ENCODE measurements at regions not wholly inside any gene's neighbourhood (a gene's known extent, or its start where the extent isn't known, plus 50 kb on each side); places are given as distances from the start of the nearest gene placed in this dataset.

DNA sequence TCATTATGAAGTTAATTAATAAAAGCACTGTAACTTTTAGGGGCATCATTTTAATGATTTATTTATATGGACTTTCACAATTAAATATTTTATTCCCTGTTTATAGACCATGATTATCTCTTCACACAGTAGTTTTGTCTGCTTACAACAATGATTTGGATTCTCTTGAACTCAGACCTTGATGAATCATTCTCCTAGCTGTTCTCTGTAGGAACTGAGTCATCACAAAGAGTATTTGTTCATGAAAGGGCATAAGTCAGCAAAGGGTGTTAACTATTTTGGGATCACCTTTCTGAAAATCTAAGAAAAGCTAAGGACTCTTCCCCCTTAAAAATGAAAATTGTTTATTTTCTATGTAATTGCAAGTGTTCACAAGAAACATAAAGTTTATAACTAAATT is 461.1 kb upstream of the UBE2E3 start:
- TF ChIP-seq, protein P1, sequence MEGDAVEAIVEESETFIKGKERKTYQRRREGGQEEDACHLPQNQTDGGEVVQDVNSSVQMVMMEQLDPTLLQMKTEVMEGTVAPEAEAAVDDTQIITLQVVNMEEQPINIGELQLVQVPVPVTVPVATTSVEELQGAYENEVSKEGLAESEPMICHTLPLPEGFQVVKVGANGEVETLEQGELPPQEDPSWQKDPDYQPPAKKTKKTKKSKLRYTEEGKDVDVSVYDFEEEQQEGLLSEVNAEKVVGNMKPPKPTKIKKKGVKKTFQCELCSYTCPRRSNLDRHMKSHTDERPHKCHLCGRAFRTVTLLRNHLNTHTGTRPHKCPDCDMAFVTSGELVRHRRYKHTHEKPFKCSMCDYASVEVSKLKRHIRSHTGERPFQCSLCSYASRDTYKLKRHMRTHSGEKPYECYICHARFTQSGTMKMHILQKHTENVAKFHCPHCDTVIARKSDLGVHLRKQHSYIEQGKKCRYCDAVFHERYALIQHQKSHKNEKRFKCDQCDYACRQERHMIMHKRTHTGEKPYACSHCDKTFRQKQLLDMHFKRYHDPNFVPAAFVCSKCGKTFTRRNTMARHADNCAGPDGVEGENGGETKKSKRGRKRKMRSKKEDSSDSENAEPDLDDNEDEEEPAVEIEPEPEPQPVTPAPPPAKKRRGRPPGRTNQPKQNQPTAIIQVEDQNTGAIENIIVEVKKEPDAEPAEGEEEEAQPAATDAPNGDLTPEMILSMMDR (IDR thresholded peaks at IDR 0.05; ENCODE audit: insufficient read depth, low read depth, low read length): no peak
- TF ChIP-seq EZH2 (IDR thresholded peaks at IDR 0.05; ENCODE audit: insufficient read depth, low read length): no peak
- H2AFZ ChIP-seq (ENCODE audit: low read depth, low read length): no peak overlapping the region
- no peak overlapping the region for H3K9ac ChIP-seq (ENCODE audit: low read length)
- FAIRE-seq (peak; percentile 91), DNase-seq (ENCODE audit: low read depth) (peak; percentile 59)
- no peaks in the 10 kb centered on the region for H3K36me3 ChIP-seq (ENCODE audit: insufficient read depth, low read length)
- H4K20me1 ChIP-seq (ENCODE audit: insufficient read depth, low read length): no peaks in the 10 kb centered on the region
- no peak overlapping the region for H3K4me2 ChIP-seq (ENCODE audit: low read length)
- no peak overlapping the region for H3K4me3 ChIP-seq (ENCODE audit: insufficient read depth, low read depth, low read length)
- H3K27ac Mint-ChIP-seq (ENCODE audit: unreplicated experiment): no peak overlapping the region
- H3K27ac ChIP-seq (ENCODE audit: low read depth, low read length): no peak overlapping the region
- H3K4me3 Mint-ChIP-seq (ENCODE audit: unreplicated experiment): no peak overlapping the region
- no peaks in the 10 kb centered on the region for H3K36me3 Mint-ChIP-seq (ENCODE audit: low read depth, unreplicated experiment)
- peaks cover 1% of the 10 kb centered on the region for H3K9me3 Mint-ChIP-seq (ENCODE audit: unreplicated experiment)
- H3K4me1 Mint-ChIP-seq (ENCODE audit: low read depth, unreplicated experiment): peaks cover 28% of the 10 kb centered on the region
- no peaks in the 10 kb centered on the region for H3K27me3 ChIP-seq (ENCODE audit: insufficient read depth, low read length)
- H3K79me2 ChIP-seq (ENCODE audit: insufficient read depth, low read length): no peaks in the 10 kb centered on the region
- no peaks in the 10 kb centered on the region for H3K9me3 ChIP-seq (ENCODE audit: insufficient read depth, low read depth, low read length)
- H3K27me3 Mint-ChIP-seq (ENCODE audit: low read depth, unreplicated experiment): no peaks in the 10 kb centered on the region
- H3K4me1 ChIP-seq (ENCODE audit: insufficient read depth, low read length): peaks cover 24% of the 10 kb centered on the region

DNA sequence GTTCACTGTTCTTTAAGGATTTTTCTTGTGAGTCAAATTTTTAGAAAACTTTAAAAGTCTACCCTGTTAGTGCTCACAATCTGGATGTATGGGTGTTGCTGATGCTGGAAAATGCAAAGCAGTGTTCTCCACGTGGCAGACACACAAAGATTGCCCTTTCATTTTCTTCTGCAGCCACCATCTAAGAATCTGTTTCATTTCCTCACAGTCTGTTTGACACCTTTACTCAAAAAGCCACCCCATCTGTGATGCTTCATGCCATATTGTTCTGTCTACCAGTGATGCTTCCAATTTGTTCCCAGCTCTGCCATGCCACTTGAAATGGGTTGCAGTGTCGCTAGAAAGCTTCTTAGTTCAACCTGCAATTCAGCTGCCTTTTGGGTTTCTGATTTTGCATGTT is 464.2 kb upstream of the UBE2E3 start:
- TF ChIP-seq, protein P1 (IDR thresholded peaks at IDR 0.05; ENCODE audit: insufficient read depth, low read depth, low read length): no peak
- TF ChIP-seq EZH2 (IDR thresholded peaks at IDR 0.05; ENCODE audit: insufficient read depth, low read length): no peak
- peaks cover 16% of the 10 kb centered on the region for H3K4me1 ChIP-seq (ENCODE audit: insufficient read depth, low read length)
- no peaks in the 10 kb centered on the region for H3K36me3 ChIP-seq (ENCODE audit: insufficient read depth, low read length)
- H3K27me3 ChIP-seq (ENCODE audit: insufficient read depth, low read length): no peaks in the 10 kb centered on the region
- no peak overlapping the region for H3K9ac ChIP-seq (ENCODE audit: low read length)
- FAIRE-seq (no peak), DNase-seq (ENCODE audit: low read depth) (no peak)
- Mint-ChIP-seq H3K36me3 (ENCODE audit: low read depth, unreplicated experiment) (no peaks in the 10 kb centered on the region), H3K27ac (ENCODE audit: unreplicated experiment) (no peak overlapping the region), H3K4me1 (ENCODE audit: low read depth, unreplicated experiment) (peaks cover 17% of the 10 kb centered on the region), H3K27me3 (ENCODE audit: low read depth, unreplicated experiment) (no peaks in the 10 kb centered on the region), H3K9me3 (ENCODE audit: unreplicated experiment) (peaks cover 1% of the 10 kb centered on the region), H3K4me3 (ENCODE audit: unreplicated experiment) (no peak overlapping the region)
- H4K20me1 ChIP-seq (ENCODE audit: insufficient read depth, low read length): no peaks in the 10 kb centered on the region
- no peaks in the 10 kb centered on the region for H3K79me2 ChIP-seq (ENCODE audit: insufficient read depth, low read length)
- H2AFZ ChIP-seq (ENCODE audit: low read depth, low read length): no peak overlapping the region
- H3K4me2 ChIP-seq (ENCODE audit: low read length): no peak overlapping the region
- H3K27ac ChIP-seq (ENCODE audit: low read depth, low read length): no peak overlapping the region
- no peaks in the 10 kb centered on the region for H3K9me3 ChIP-seq (ENCODE audit: insufficient read depth, low read depth, low read length)
- H3K4me3 ChIP-seq (ENCODE audit: insufficient read depth, low read depth, low read length): no peak overlapping the region

DNA sequence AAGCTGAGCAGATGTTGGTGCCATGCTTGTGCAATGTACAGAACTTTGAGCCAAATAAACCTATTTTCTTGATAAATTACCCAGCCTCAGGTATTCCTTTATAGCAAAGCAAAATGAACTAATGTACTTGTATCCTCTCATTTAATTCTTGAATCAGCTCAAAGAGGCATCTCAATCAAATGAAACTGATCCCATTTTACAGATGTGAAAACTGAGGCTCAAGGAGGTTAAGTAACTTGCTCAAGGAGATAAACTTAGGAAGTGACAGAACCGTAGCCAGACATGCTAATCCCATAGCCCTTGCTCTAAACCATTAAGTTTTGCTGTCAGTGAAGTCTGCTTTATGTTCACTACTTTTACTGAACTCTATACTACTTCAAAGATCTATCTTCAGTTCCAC is 467.0 kb upstream of the UBE2E3 start:
- no peaks in the 10 kb centered on the region for H3K4me1 ChIP-seq (ENCODE audit: insufficient read depth, low read length)
- no peak overlapping the region for H3K27ac Mint-ChIP-seq (ENCODE audit: unreplicated experiment)
- H3K9me3 ChIP-seq (ENCODE audit: insufficient read depth, low read depth, low read length): no peaks in the 10 kb centered on the region
- no peaks in the 10 kb centered on the region for H3K36me3 ChIP-seq (ENCODE audit: insufficient read depth, low read length)
- H3K4me3 ChIP-seq (ENCODE audit: insufficient read depth, low read depth, low read length): no peak overlapping the region
- H3K4me1 Mint-ChIP-seq (ENCODE audit: low read depth, unreplicated experiment): no peaks in the 10 kb centered on the region
- DNase-seq (ENCODE audit: low read depth) (no peak), FAIRE-seq (no peak)
- H3K27me3 ChIP-seq (ENCODE audit: insufficient read depth, low read length): no peaks in the 10 kb centered on the region
- H3K4me2 ChIP-seq (ENCODE audit: low read length): no peak overlapping the region
- H4K20me1 ChIP-seq (ENCODE audit: insufficient read depth, low read length): no peaks in the 10 kb centered on the region
- TF ChIP-seq, protein P1 (IDR thresholded peaks at IDR 0.05; ENCODE audit: insufficient read depth, low read depth, low read length): no peak
- no peak for TF ChIP-seq EZH2 (IDR thresholded peaks at IDR 0.05; ENCODE audit: insufficient read depth, low read length)
- H3K9me3 Mint-ChIP-seq (ENCODE audit: unreplicated experiment): no peaks in the 10 kb centered on the region
- H3K27me3 Mint-ChIP-seq (ENCODE audit: low read depth, unreplicated experiment): no peaks in the 10 kb centered on the region
- no peaks in the 10 kb centered on the region for H3K79me2 ChIP-seq (ENCODE audit: insufficient read depth, low read length)
- no peak overlapping the region for H2AFZ ChIP-seq (ENCODE audit: low read depth, low read length)
- H3K27ac ChIP-seq (ENCODE audit: low read depth, low read length): no peak overlapping the region
- H3K4me3 Mint-ChIP-seq (ENCODE audit: unreplicated experiment): no peak overlapping the region
- H3K36me3 Mint-ChIP-seq (ENCODE audit: low read depth, unreplicated experiment): no peaks in the 10 kb centered on the region
- H3K9ac ChIP-seq (ENCODE audit: low read length): no peak overlapping the region

All from astrocyte (in vitro differentiated cells and primary cell).